ENCODE measurements at regions not wholly inside any gene's neighbourhood (a gene's known extent, or its start where the extent isn't known, plus 50 kb on each side); places are given as distances from the start of the nearest gene placed in this dataset.
"Not testable (repeated sequence)": the region's sequence is repeated elsewhere in the genome, so short reads cannot be mapped to it uniquely, and the experiment has no call there.

DNA sequence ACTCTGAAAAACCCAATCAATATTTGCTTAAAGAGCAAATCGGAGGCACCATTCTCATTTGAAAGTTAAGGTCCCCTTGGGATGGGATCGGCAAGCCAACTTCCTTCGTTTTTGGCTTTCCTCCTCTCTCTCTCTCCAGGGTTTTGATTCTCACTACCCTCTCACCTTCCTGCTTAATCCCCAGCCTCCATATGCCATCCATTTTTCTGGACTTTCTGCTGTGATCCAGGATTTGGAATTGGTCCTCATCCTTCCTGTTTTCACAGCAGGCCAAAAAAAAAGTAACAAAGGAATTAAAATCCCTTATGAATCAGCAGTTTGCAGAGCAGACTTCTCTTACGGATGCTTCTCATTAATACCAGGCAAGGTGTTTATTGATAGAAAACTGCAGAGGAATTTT, 283.1 kb upstream of the TMTC4 start:
- Mint-ChIP-seq H3K4me3 (no peak overlapping the region), H3K27ac (no peak overlapping the region), H3K27me3 (peaks cover 3 to 29% (median 11%) of the 10 kb centered on the region in 5 donors), H3K36me3 (no peaks in the 10 kb centered on the region), H3K4me1 (no peaks in the 10 kb centered on the region), H3K9me3 (peaks cover 0 to 12% (median 0%) of the 10 kb centered on the region in 9 donors)
- DNase-seq = no peak
- ATAC-seq = no peak
- POLR2A ChIA-PET = no interaction called here

DNA sequence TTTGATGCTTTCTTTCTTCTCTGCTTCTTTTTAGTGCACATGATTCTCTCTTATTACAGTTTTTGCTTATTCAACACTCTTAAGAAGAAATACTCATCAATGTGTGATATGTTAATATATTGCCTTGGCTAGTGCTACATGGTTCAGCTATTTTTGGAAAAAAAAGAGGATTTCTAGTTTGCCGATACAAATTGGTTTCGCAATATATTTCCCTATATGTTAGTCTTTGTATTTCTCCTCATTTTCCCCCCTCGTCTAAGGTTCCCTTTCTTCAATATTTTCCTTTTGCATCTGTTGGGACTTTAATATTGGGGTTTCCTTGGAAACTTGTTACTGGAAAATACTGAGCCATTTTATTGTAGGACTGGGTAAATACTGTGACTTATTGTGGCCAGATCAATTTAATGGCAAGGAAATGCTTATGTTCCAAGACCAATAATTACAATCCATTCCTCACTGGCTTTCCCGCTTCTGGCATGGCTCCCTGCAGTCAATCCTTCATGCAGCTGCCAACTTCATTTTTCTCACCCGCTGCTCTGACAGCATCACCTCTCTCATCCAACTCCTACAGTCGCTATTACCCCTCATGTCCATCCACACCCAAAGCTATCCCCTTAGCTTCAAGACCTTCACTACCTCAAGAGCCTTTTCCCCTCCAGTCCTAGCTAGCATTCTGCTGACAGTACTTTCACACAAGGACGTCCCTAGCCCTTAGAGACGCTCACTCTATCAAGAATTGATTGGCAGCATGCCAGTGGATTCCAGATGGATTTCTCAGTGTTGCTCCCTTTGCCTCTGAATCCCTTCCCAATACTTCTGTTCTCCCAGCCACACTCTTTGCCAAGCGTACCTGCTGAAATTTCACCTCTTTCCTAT, 280.1 kb upstream of the TMTC4 start:
- Mint-ChIP-seq H3K27ac (no peak overlapping the region), H3K9me3 (peaks cover 0 to 8% (median 0%) of the 10 kb centered on the region in 9 donors), H3K4me3 (no peak overlapping the region), H3K4me1 (no peaks in the 10 kb centered on the region), H3K27me3 (peaks cover 3 to 20% (median 8%) of the 10 kb centered on the region in 5 donors), H3K36me3 (no peaks in the 10 kb centered on the region)
- ATAC-seq (no peak), DNase-seq (no peak)
- POLR2A ChIA-PET = no interaction called here

DNA sequence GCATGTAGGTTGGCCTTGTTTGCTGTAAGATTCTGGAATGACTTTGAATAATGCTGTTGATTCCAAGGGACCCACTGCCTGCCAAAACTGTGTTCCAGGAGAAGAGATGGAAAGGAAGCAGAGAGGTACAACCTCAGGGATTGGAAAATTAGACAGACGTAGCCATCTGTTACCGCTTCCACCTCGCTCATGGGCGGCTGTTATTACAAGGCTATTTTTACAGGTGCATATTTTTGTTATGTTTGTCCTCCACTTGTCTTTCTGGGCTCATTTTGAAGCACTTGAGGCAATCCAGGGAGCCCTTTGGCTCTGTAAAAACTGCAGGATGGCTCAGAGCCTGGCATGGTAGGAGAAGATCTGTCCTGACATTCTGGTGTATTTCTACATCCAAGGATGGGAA, 276.4 kb upstream of the TMTC4 start:
- POLR2A ChIA-PET = no interaction called here

DNA sequence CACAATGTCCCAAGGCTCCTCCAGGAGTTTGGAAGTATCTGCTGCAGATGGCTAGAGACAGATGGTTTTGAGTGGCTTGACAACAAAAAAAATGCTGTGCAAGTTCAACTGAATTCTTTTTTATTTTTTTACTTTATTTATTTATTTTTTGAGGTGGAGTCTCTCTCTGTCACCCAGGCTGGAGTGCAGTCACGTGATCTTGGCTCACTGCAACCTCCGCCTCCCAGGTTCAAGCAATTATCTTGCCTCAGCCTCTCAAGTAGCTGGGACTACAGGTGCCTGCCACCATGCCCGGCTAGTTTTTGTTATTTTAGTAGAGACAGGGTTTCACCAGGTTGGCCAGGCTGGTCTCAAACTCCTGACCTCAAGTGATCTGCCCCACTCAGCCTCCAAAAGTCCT, 274.3 kb upstream of the TMTC4 start:
- H3K4me1 Mint-ChIP-seq, ATAC-seq, H3K27ac Mint-ChIP-seq, H3K4me3 Mint-ChIP-seq, POLR2A ChIA-PET, DNase-seq, H3K36me3 Mint-ChIP-seq: not testable (repeated sequence)
- H3K27me3 Mint-ChIP-seq = peaks cover 2 to 40% (median 13%) of the 10 kb centered on the region in 5 donors
- peaks cover 0 to 11% (median 0%) of the 10 kb centered on the region in 9 donors for H3K9me3 Mint-ChIP-seq

More for the DNA sequence above, 276.4 kb upstream of the TMTC4 start:
- H3K9me3 Mint-ChIP-seq = peaks cover 0 to 11% (median 0%) of the 10 kb centered on the region in 9 donors
- no peaks in the 10 kb centered on the region for H3K4me1 Mint-ChIP-seq
- ATAC-seq (no peak), DNase-seq (no peak)
- H3K27me3 Mint-ChIP-seq = peaks cover under 1 to 31% (median 6%) of the 10 kb centered on the region in 5 donors
- H3K36me3 Mint-ChIP-seq = no peaks in the 10 kb centered on the region
- no peak overlapping the region for H3K4me3 Mint-ChIP-seq
- H3K27ac Mint-ChIP-seq = no peak overlapping the region

DNA sequence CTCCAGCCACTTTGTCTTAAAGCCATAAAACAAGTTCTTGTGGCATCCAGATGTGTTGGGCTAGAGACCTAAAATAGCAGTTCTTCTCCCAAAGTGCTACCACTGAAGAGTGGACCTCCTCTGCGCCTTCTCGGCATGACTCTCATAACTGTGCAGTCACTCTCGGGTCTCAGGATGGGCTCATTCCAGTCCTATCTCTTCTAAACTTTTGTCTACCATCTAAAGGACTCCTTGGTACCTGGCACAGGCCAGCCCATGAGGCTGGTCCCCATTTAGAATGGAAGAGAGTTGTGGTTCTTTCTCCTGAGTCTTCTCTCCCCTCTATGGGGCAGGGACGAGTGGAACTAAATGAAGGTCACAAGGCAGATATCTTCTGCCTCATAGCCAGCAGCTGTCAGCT, 272.0 kb upstream of the TMTC4 start:
- DNase-seq = no peak
- peaks cover 0 to 11% (median 0%) of the 10 kb centered on the region in 9 donors for H3K9me3 Mint-ChIP-seq
- POLR2A ChIA-PET = no interaction called here
- ATAC-seq = no peak
- H3K36me3 Mint-ChIP-seq = no peaks in the 10 kb centered on the region
- H3K27ac Mint-ChIP-seq = no peak overlapping the region
- H3K4me1 Mint-ChIP-seq = no peaks in the 10 kb centered on the region
- H3K4me3 Mint-ChIP-seq = no peak overlapping the region
- peaks cover 3 to 30% (median 13%) of the 10 kb centered on the region in 5 donors for H3K27me3 Mint-ChIP-seq

DNA sequence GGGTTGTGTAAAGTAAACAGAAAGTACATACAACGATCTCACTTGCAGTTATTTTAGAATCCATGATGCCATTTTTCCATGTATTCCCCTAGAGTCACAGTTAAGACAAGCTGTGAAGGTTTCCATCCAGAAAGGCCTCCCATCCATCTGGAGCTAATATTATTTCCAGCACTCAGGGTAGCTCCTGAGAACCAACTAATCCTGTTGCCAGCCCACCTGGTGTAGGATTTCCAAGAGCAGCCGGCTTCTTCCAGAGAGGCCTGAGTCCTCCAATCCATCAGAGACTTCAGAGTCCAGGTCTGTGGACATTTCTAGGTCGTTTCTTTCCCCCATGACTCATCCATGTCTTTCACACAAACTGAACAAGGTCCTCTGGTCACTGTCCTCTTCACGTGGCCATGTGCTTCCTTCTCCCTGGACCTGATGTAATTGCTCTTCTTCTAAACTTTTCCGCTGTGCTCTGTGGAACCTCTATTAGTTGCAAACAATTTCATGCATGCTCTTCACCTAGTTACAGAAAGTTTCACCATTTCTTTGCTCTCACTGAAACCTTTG, 270.3 kb upstream of the TMTC4 start:
- H3K27me3 Mint-ChIP-seq = peaks cover 4 to 36% (median 21%) of the 10 kb centered on the region in 5 donors
- H3K4me3 Mint-ChIP-seq = no peak overlapping the region
- H3K9me3 Mint-ChIP-seq = peaks cover 0 to 11% (median 0%) of the 10 kb centered on the region in 9 donors
- H3K27ac Mint-ChIP-seq = no peak overlapping the region
- H3K36me3 Mint-ChIP-seq = no peaks in the 10 kb centered on the region
- no peak for DNase-seq
- no peak for ATAC-seq
- POLR2A ChIA-PET = no interaction called here
- no peaks in the 10 kb centered on the region for H3K4me1 Mint-ChIP-seq

DNA sequence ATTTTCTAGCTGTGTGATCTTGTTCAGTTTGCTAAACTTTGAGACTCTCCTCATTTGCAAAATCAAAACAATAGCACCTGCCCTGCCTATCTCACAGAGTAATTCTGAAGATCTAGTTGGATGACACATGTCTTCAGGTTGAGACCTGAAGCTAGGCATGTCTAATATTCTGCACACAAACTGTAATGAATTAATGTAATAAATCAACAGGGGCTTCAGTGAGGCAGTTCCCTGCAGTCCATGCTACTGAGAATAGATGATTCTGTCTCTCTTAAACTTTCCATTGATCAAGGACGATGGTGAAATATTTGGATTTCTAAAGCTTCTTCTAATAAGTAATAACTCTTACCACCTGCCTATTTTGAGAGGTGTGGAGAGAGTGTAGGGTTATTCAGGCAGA, 268.1 kb upstream of the TMTC4 start:
- Mint-ChIP-seq H3K36me3 (no peaks in the 10 kb centered on the region), H3K4me1 (no peaks in the 10 kb centered on the region), H3K4me3 (no peak overlapping the region), H3K9me3 (peaks cover 0 to 8% (median 0%) of the 10 kb centered on the region in 9 donors), H3K27ac (no peak overlapping the region), H3K27me3 (peaks cover 7 to 33% (median 19%) of the 10 kb centered on the region in 5 donors)
- ATAC-seq = no peak
- POLR2A ChIA-PET = no interaction called here
- no peak for DNase-seq

DNA sequence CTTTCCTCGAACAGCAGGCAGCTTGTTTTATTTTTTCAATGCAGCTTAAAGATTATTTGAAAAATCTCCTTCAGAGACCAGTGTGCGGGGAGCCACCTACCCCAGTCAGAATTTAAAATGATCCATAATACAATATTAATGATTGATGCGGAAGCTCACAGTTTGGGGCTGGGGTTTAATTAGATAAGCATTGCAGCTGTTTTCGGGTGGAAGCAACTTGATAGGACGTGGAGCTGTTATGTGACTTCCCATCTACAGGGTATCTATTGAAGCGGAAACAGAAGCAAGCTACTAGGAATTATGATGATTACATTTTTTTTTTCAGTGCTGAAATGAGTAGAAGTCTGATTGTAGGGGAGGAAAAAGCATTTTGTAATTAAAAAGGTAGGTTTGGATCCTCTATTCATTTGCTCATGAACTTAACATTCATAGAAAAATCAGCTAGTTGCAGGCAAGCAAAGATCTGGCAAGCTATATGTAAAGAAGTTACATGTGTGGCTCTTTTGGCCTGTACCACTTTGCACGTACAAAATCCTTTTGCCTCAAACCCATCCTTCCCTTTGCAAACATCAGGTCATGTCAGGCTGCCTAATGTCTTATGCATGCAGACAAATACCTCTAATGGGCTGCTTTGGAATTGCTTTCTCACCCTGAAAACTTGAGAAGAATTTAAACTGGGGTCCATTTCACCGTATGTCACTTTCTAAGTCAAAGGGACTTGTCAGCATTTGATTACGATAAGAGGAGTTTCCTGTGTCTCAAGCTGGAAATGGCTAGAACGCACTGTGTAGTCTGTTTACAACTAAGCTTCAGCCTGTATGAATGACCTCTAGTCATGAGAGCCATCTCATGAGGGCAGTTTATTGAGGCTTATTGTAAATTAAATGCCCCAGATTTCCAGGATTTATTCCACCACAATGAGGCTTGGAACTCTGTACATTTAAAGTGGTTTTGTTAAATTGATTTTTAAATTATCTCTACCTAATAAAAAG, 267.1 kb upstream of the TMTC4 start:
- peaks cover 0 to 7% (median 0%) of the 10 kb centered on the region in 9 donors for H3K9me3 Mint-ChIP-seq
- no peak overlapping the region for H3K4me3 Mint-ChIP-seq
- H3K4me1 Mint-ChIP-seq = no peaks in the 10 kb centered on the region
- peaks cover 7 to 33% (median 14%) of the 10 kb centered on the region in 5 donors for H3K27me3 Mint-ChIP-seq
- no peaks in the 10 kb centered on the region for H3K36me3 Mint-ChIP-seq
- no peak overlapping the region for H3K27ac Mint-ChIP-seq
- POLR2A ChIA-PET = no interaction called here
- ATAC-seq (no peak), DNase-seq (no peak)

DNA sequence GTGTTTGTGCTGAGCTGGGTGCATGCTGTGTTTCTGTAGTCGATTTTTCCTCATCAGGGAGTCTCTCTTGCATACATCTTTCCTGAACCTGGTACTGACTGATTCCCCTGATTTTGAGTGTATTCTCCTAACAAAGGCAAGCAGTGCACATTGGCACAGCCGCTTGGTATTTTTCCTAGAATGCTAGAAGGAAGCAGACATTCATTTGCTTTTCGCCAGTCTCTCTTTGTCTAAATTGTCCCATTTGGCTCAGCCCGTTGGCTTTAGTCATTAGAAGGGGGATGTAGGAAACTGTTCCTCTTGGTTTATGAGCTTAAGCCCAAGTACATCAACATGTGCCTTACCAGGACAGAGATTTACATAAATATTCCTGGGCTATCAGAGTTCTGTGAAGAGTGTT, 266.1 kb upstream of the TMTC4 start:
- ATAC-seq = no peak
- no peak overlapping the region for H3K4me3 Mint-ChIP-seq
- peaks cover 0 to 3% (median 0%) of the 10 kb centered on the region in 9 donors for H3K9me3 Mint-ChIP-seq
- H3K27me3 Mint-ChIP-seq = peaks cover 5 to 34% (median 18%) of the 10 kb centered on the region in 5 donors
- no peaks in the 10 kb centered on the region for H3K36me3 Mint-ChIP-seq
- H3K4me1 Mint-ChIP-seq = no peaks in the 10 kb centered on the region
- H3K27ac Mint-ChIP-seq = no peak overlapping the region
- DNase-seq = no peak
- POLR2A ChIA-PET = no interaction called here

DNA sequence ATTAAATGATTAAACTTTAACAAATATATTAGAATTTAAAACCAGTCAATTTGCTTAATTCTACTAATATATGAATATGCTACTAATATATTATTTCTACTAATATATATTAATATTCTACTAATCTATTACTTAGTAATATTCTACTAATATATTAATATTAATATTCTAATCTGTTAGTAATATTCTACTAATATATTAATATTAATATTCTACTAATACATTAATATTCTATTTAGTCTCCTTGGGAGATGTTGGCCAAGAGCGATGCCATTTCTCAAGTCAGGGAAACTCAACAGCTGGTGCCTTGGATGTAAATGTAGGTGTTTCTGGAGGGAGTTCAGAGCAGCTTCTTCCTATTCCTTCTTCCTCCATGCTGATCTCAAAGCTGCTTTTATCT, 259.2 kb upstream of the TMTC4 start:
- Mint-ChIP-seq H3K4me3 (no peak overlapping the region), H3K9me3 (peaks cover 0 to 3% (median 0%) of the 10 kb centered on the region in 9 donors), H3K4me1 (no peaks in the 10 kb centered on the region), H3K27me3 (peaks cover 7 to 47% (median 14%) of the 10 kb centered on the region in 5 donors), H3K36me3 (no peaks in the 10 kb centered on the region), H3K27ac (no peak overlapping the region)
- POLR2A ChIA-PET = no interaction called here
- no peak for DNase-seq
- ATAC-seq = no peak

DNA sequence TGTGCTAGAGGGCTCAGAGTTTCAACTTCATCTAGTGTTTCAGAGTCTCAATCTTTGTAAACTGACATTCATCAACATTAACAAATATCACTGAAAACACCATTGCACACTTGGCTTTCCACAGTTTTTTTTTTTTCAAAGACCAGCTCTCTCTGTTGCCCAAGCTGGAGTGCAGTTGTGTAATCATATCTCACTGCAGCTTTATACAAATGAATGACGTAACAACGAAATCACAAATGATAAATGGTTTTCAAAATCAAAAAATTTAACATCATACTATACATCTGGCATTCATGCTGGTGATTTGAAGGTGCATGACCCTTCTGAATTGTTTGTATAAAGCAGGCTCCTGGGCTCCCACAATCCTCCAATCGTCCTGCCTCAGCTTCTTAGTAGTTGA, 248.0 kb upstream of the TMTC4 start:
- Mint-ChIP-seq H3K36me3 (no peaks in the 10 kb centered on the region), H3K4me3 (no peak overlapping the region), H3K9me3 (no peaks in the 10 kb centered on the region), H3K27ac (no peak overlapping the region), H3K4me1 (no peaks in the 10 kb centered on the region), H3K27me3 (peaks cover 0 to 13% (median 2%) of the 10 kb centered on the region in 5 donors)
- POLR2A ChIA-PET = no interaction called here
- ATAC-seq (no peak), DNase-seq (no peak)

DNA sequence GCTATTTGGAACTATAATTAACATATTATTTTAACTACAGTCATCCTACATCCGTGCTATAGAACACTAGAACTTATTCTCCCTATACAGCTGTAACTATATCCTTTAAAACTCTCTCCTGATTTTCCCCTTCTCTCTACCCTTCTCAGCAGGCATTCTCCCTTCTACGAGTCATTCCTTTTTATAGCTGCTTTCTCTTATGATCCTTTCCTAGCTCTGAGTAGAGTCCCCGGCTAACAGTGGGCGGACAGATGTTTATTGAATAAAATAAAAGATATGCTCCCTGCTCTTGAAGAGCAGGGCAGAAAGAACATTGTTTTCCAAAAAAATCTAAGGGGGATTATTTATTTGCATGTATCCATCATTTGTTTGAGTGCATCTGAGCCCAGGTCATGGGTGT, 246.5 kb upstream of the TMTC4 start:
- Mint-ChIP-seq H3K4me1 (no peaks in the 10 kb centered on the region), H3K9me3 (no peaks in the 10 kb centered on the region), H3K27me3 (peaks cover 2 to 22% (median 5%) of the 10 kb centered on the region in 5 donors), H3K36me3 (no peaks in the 10 kb centered on the region), H3K27ac (no peak overlapping the region), H3K4me3 (no peak overlapping the region)
- no peak for ATAC-seq
- POLR2A ChIA-PET = no interaction called here
- no peak for DNase-seq

DNA sequence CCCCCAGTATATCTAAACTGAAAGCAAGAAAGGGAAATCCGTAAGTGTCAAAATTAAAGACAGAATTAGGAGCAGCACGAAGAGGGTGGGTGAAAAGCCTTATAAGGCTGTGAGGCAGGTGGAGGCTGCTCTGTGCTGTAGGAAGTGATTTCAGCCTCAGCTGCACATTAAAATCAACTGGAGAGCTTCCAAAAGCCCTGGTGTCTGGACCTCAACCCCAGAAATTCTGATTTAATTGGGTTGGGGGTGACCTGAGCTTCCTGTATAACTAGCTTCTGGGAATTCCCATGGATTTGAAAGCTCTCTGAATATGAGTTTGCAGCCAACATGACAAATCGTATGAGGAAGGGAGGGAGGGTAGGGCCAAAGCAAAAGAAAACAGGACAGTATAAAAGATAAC, 242.4 kb upstream of the TMTC4 start:
- POLR2A ChIA-PET = no interaction called here
- Mint-ChIP-seq H3K4me1 (no peaks in the 10 kb centered on the region), H3K27me3 (peaks cover 5 to 39% (median 12%) of the 10 kb centered on the region in 5 donors), H3K27ac (peak overlapping the region in 1 of 10 donors; percentile 46), H3K36me3 (no peaks in the 10 kb centered on the region), H3K4me3 (no peak overlapping the region), H3K9me3 (peaks cover 0 to 6% (median 0%) of the 10 kb centered on the region in 9 donors)
- ATAC-seq = no peak
- DNase-seq = no peak

Data from naive thymus-derived CD8-positive, alpha-beta T cell (primary cell).